ENCODE measurements at regions not wholly inside any gene's neighbourhood (a gene's known extent, or its start where the extent isn't known, plus 50 kb on each side); places are given as distances from the start of the nearest gene placed in this dataset.

GRCh38 chr7:12770227-12770975 lies 83.0 kb downstream of the ARL4A start:
- H3K79me2 ChIP-seq (ENCODE audit: control insufficient read depth, insufficient read depth, low read length): no peaks in the 10 kb centered on the region
- H3K27ac ChIP-seq (ENCODE audit: low read depth, low read length): no peak overlapping the region
- H3K4me3 ChIP-seq (ENCODE audit: low read length): no peak overlapping the region
- no peaks in the 10 kb centered on the region for H3K4me1 ChIP-seq (ENCODE audit: control insufficient read depth, low read depth, low read length)
- H3K18ac ChIP-seq (ENCODE audit: low read length): peak overlapping the region; percentile 68
- no peak overlapping the region for H3K4me2 ChIP-seq (ENCODE audit: low read length)
- no peak for DNase-seq
- H3K9ac ChIP-seq (ENCODE audit: low read length): no peak overlapping the region
- no peak overlapping the region for H2AK5ac ChIP-seq (ENCODE audit: low read length)
- H2BK15ac ChIP-seq (replicated peaks; ENCODE audit: low read depth): no peak overlapping the region
- H3K27me3 ChIP-seq (ENCODE audit: insufficient read depth, low read length, poor library complexity): no peaks in the 10 kb centered on the region
- no peak overlapping the region for H3K4ac ChIP-seq (ENCODE audit: low read depth, low read length)
- no peak overlapping the region for H3K23ac ChIP-seq (ENCODE audit: low read length)
- H3K36me3 ChIP-seq (ENCODE audit: control insufficient read depth, insufficient read depth, low read length): no peaks in the 10 kb centered on the region
- no peak overlapping the region for H2BK120ac ChIP-seq (ENCODE audit: low read depth, low read length)
- no CpG with 5 or more reads among the region's 3 CpGs for WGBS (ENCODE audit: extremely low coverage, insufficient coverage, low lambda C conversion rate)
- H3K56ac ChIP-seq (ENCODE audit: low read length): no peak overlapping the region
- no peaks in the 10 kb centered on the region for H3K79me1 ChIP-seq (ENCODE audit: low read length)
- H2BK5ac ChIP-seq (ENCODE audit: low read length): no peak overlapping the region
- H4K8ac ChIP-seq (ENCODE audit: low read depth, low read length): no peak overlapping the region
- no peak overlapping the region for H4K5ac ChIP-seq (ENCODE audit: low read length)

- H2BK120ac ChIP-seq (ENCODE audit: low read depth, low read length): no peak overlapping the region
- H3K79me2 ChIP-seq (ENCODE audit: control insufficient read depth, insufficient read depth, low read length): no peaks in the 10 kb centered on the region
- no peaks in the 10 kb centered on the region for H3K79me1 ChIP-seq (ENCODE audit: low read length)
- no peak overlapping the region for H3K9ac ChIP-seq (ENCODE audit: low read length)
- no peak overlapping the region for H4K8ac ChIP-seq (ENCODE audit: low read depth, low read length)
- no peak overlapping the region for H2AK5ac ChIP-seq (ENCODE audit: low read length)
- H3K4ac ChIP-seq (ENCODE audit: low read depth, low read length): no peak overlapping the region
- peak; percentile 17 for DNase-seq
- no peak overlapping the region for H3K56ac ChIP-seq (ENCODE audit: low read length)
- no CpG with 5 or more reads among the region's 7 CpGs for WGBS (ENCODE audit: extremely low coverage, insufficient coverage, low lambda C conversion rate)
- no peak overlapping the region for H4K5ac ChIP-seq (ENCODE audit: low read length)
- H2BK15ac ChIP-seq (replicated peaks; ENCODE audit: low read depth): no peak overlapping the region
- H3K4me1 ChIP-seq (ENCODE audit: control insufficient read depth, low read depth, low read length): no peaks in the 10 kb centered on the region
- no peak overlapping the region for H3K4me3 ChIP-seq (ENCODE audit: low read length)
- H3K23ac ChIP-seq (ENCODE audit: low read length): no peak overlapping the region
- no peak overlapping the region for H3K27ac ChIP-seq (ENCODE audit: low read depth, low read length)
- no peak overlapping the region for H3K4me2 ChIP-seq (ENCODE audit: low read length)
- H3K27me3 ChIP-seq (ENCODE audit: insufficient read depth, low read length, poor library complexity): no peaks in the 10 kb centered on the region
- H2BK5ac ChIP-seq (ENCODE audit: low read length): no peak overlapping the region
- H3K36me3 ChIP-seq (ENCODE audit: control insufficient read depth, insufficient read depth, low read length): no peaks in the 10 kb centered on the region
- no peak overlapping the region for H3K18ac ChIP-seq (ENCODE audit: low read length)
Measured at GRCh38 chr7:12771378-12771877, 84.0 kb downstream of the ARL4A start.

GRCh38 chr7:12772768-12773167 lies 85.3 kb downstream of the ARL4A start:
- no peak for DNase-seq
- Histone ChIP-seq H3K79me2 (ENCODE audit: control insufficient read depth, insufficient read depth, low read length) (no peaks in the 10 kb centered on the region), H3K4me1 (ENCODE audit: control insufficient read depth, low read depth, low read length) (no peaks in the 10 kb centered on the region), H3K27ac (ENCODE audit: low read depth, low read length) (no peak overlapping the region), H3K23ac (ENCODE audit: low read length) (no peak overlapping the region), H2AK5ac (ENCODE audit: low read length) (no peak overlapping the region), H3K4me2 (ENCODE audit: low read length) (no peak overlapping the region), H3K79me1 (ENCODE audit: low read length) (no peaks in the 10 kb centered on the region), H3K4ac (ENCODE audit: low read depth, low read length) (no peak overlapping the region), H2BK15ac (replicated peaks; ENCODE audit: low read depth) (no peak overlapping the region), H3K36me3 (ENCODE audit: control insufficient read depth, insufficient read depth, low read length) (no peaks in the 10 kb centered on the region), H2BK120ac (ENCODE audit: low read depth, low read length) (no peak overlapping the region), H2BK5ac (ENCODE audit: low read length) (no peak overlapping the region), H3K4me3 (ENCODE audit: low read length) (no peak overlapping the region), H3K9ac (ENCODE audit: low read length) (no peak overlapping the region), H3K56ac (ENCODE audit: low read length) (no peak overlapping the region), H3K27me3 (ENCODE audit: insufficient read depth, low read length, poor library complexity) (no peaks in the 10 kb centered on the region), H4K8ac (ENCODE audit: low read depth, low read length) (no peak overlapping the region), H3K18ac (ENCODE audit: low read length) (no peak overlapping the region), H4K5ac (ENCODE audit: low read length) (no peak overlapping the region)
- no CpG with 5 or more reads among the region's 4 CpGs for WGBS (ENCODE audit: extremely low coverage, insufficient coverage, low lambda C conversion rate)

DNA sequence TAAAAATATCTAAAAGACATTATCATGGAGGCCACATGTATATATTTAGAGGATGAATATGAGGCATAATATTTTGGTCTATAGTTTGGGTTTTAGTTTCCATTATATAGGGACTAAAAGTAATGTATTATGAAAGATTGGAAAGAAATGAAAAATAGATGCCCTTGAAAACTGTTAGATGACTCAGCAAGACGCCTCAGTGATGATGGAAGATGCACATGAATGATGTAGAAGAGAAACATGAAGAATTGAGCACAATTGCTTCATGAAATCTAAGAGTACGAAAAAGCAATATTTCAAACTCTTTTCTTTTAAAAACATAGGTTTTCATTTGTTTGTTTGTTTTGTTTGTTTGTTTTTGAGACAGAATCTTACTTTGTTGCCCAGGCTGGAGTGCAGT lies 89.8 kb downstream of the ARL4A start:
- Histone ChIP-seq H3K79me2 (ENCODE audit: control insufficient read depth, insufficient read depth, low read length) (no peaks in the 10 kb centered on the region), H2BK15ac (replicated peaks; ENCODE audit: low read depth) (no peak overlapping the region), H2BK5ac (ENCODE audit: low read length) (no peak overlapping the region), H3K36me3 (ENCODE audit: control insufficient read depth, insufficient read depth, low read length) (no peaks in the 10 kb centered on the region), H3K27ac (ENCODE audit: low read depth, low read length) (no peak overlapping the region), H2AK5ac (ENCODE audit: low read length) (no peak overlapping the region), H3K18ac (ENCODE audit: low read length) (no peak overlapping the region), H3K9ac (ENCODE audit: low read length) (no peak overlapping the region), H3K79me1 (ENCODE audit: low read length) (no peaks in the 10 kb centered on the region), H4K8ac (ENCODE audit: low read depth, low read length) (no peak overlapping the region), H3K4ac (ENCODE audit: low read depth, low read length) (no peak overlapping the region), H4K5ac (ENCODE audit: low read length) (no peak overlapping the region), H3K23ac (ENCODE audit: low read length) (no peak overlapping the region), H3K56ac (ENCODE audit: low read length) (no peak overlapping the region), H3K4me1 (ENCODE audit: control insufficient read depth, low read depth, low read length) (no peaks in the 10 kb centered on the region), H3K4me2 (ENCODE audit: low read length) (no peak overlapping the region), H3K27me3 (ENCODE audit: insufficient read depth, low read length, poor library complexity) (no peaks in the 10 kb centered on the region), H2BK120ac (ENCODE audit: low read depth, low read length) (no peak overlapping the region), H3K4me3 (ENCODE audit: low read length) (no peak overlapping the region)
- no CpG with 5 or more reads among the region's 2 CpGs for WGBS (ENCODE audit: extremely low coverage, insufficient coverage, low lambda C conversion rate)
- no peak for DNase-seq

DNA sequence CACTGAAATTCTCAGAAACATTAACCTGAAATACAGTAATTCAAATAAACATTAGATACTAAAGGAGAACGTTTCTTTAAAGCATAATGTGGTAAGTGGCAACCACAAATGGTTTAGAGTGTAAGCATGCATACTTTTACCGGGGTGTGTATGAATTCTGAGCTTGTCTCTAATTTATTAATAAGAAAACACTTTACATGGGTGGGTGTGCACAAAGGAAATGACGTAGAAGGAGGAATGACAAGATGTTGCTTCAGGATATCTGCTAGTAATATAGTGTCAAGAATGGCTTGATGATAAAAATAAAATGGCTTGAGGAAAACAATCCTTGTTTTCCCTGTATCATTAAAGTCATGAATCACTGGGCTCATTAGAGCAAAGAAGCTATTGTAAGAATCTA lies 92.5 kb downstream of the ARL4A start:
- Histone ChIP-seq H3K23ac (ENCODE audit: low read length) (no peak overlapping the region), H3K56ac (ENCODE audit: low read length) (no peak overlapping the region), H3K79me1 (ENCODE audit: low read length) (no peaks in the 10 kb centered on the region), H2AK5ac (ENCODE audit: low read length) (no peak overlapping the region), H4K8ac (ENCODE audit: low read depth, low read length) (no peak overlapping the region), H2BK15ac (replicated peaks; ENCODE audit: low read depth) (no peak overlapping the region), H3K9ac (ENCODE audit: low read length) (no peak overlapping the region), H3K36me3 (ENCODE audit: control insufficient read depth, insufficient read depth, low read length) (no peaks in the 10 kb centered on the region), H3K27me3 (ENCODE audit: insufficient read depth, low read length, poor library complexity) (no peaks in the 10 kb centered on the region), H3K4ac (ENCODE audit: low read depth, low read length) (no peak overlapping the region), H3K4me1 (ENCODE audit: control insufficient read depth, low read depth, low read length) (no peaks in the 10 kb centered on the region), H2BK120ac (ENCODE audit: low read depth, low read length) (no peak overlapping the region), H4K5ac (ENCODE audit: low read length) (no peak overlapping the region), H3K79me2 (ENCODE audit: control insufficient read depth, insufficient read depth, low read length) (no peaks in the 10 kb centered on the region), H3K4me2 (ENCODE audit: low read length) (no peak overlapping the region), H3K18ac (ENCODE audit: low read length) (no peak overlapping the region), H3K27ac (ENCODE audit: low read depth, low read length) (no peak overlapping the region), H2BK5ac (ENCODE audit: low read length) (no peak overlapping the region), H3K4me3 (ENCODE audit: low read length) (no peak overlapping the region)
- no CpG with 5 or more reads among the region's 3 CpGs for WGBS (ENCODE audit: extremely low coverage, insufficient coverage, low lambda C conversion rate)
- DNase-seq: no peak

Data from mesendoderm (in vitro differentiated cells).